ENCODE measurements at regions not wholly inside any gene's neighbourhood (a gene's known extent, or its start where the extent isn't known, plus 50 kb on each side); places are given as distances from the start of the nearest gene placed in this dataset.
A peak's percentile ranks its signal among the peaks of the same experiment; 100 is the strongest.

GRCh38 chr6:26300359-26300758 is 64.6 kb upstream of the BTN3A2 start:
- Histone ChIP-seq H3K36me3 (ENCODE audit: control insufficient read depth in 2 of 2, insufficient read depth in 2 of 2, low read length in 1 of 2) (no peaks in the 10 kb centered on the region), H3K27me3 (ENCODE audit: control insufficient read depth in 2 of 2, insufficient read depth in 1 of 2, low read length in 1 of 2) (no peaks in the 10 kb centered on the region), H3K9me3 (ENCODE audit: control insufficient read depth in 2 of 2, insufficient read depth in 1 of 2, low read length in 1 of 2) (no peaks in the 10 kb centered on the region), H3K4me1 (ENCODE audit: control insufficient read depth in 2 of 2, insufficient read depth in 2 of 2, low read length in 2 of 2) (no peaks in the 10 kb centered on the region), H3K4me3 (ENCODE audit: low read length in 2 of 2) (no peak overlapping the region), H3K27ac (ENCODE audit: low read depth in 1 of 2, low read length in 1 of 2) (no peak overlapping the region)
- no peak for DNase-seq (ENCODE audit: low read depth in 6 of 9, low spot score in 9 of 9)

- H3K4me1 ChIP-seq (ENCODE audit: control insufficient read depth in 2 of 2, insufficient read depth in 2 of 2, low read length in 2 of 2): peaks cover 2% of the 10 kb centered on the region in 2 donors
- no peak for DNase-seq (ENCODE audit: low read depth in 6 of 9, low spot score in 9 of 9)
- no peaks in the 10 kb centered on the region for H3K9me3 ChIP-seq (ENCODE audit: control insufficient read depth in 2 of 2, insufficient read depth in 1 of 2, low read length in 1 of 2)
- no peak overlapping the region for H3K27ac ChIP-seq (ENCODE audit: low read depth in 1 of 2, low read length in 1 of 2)
- no peaks in the 10 kb centered on the region for H3K27me3 ChIP-seq (ENCODE audit: control insufficient read depth in 2 of 2, insufficient read depth in 1 of 2, low read length in 1 of 2)
- no peaks in the 10 kb centered on the region for H3K36me3 ChIP-seq (ENCODE audit: control insufficient read depth in 2 of 2, insufficient read depth in 2 of 2, low read length in 1 of 2)
- H3K4me3 ChIP-seq (ENCODE audit: low read length in 2 of 2): no peak overlapping the region
These were observed 64.2 kb upstream of the BTN3A2 start for GRCh38 chr6:26300828-26301227.

GRCh38 chr6:26301638-26302037 is 63.4 kb upstream of the BTN3A2 start:
- H3K27me3 ChIP-seq (ENCODE audit: control insufficient read depth in 2 of 2, insufficient read depth in 1 of 2, low read length in 1 of 2): no peaks in the 10 kb centered on the region
- no peak overlapping the region for H3K4me3 ChIP-seq (ENCODE audit: low read length in 2 of 2)
- peaks cover 3 to 4% of the 10 kb centered on the region in 2 donors for H3K4me1 ChIP-seq (ENCODE audit: control insufficient read depth in 2 of 2, insufficient read depth in 2 of 2, low read length in 2 of 2)

GRCh38 chr6:26302941-26303559 is 61.9 kb upstream of the BTN3A2 start:
- no peaks in the 10 kb centered on the region for H3K9me3 ChIP-seq (ENCODE audit: control insufficient read depth in 2 of 2, insufficient read depth in 1 of 2, low read length in 1 of 2)
- H3K27ac ChIP-seq (ENCODE audit: low read depth in 1 of 2, low read length in 1 of 2): no peak overlapping the region
- H3K27me3 ChIP-seq (ENCODE audit: control insufficient read depth in 2 of 2, insufficient read depth in 1 of 2, low read length in 1 of 2): no peaks in the 10 kb centered on the region
- H3K4me1 ChIP-seq (ENCODE audit: control insufficient read depth in 2 of 2, insufficient read depth in 2 of 2, low read length in 2 of 2): peaks cover 3 to 4% of the 10 kb centered on the region in 2 donors
- DNase-seq (ENCODE audit: low read depth in 6 of 9, low spot score in 9 of 9): no peak
- H3K36me3 ChIP-seq (ENCODE audit: control insufficient read depth in 2 of 2, insufficient read depth in 2 of 2, low read length in 1 of 2): no peaks in the 10 kb centered on the region
- WGBS: 98% methylated on average over 1 of the region's 1 CpG
- no peak overlapping the region for H3K4me3 ChIP-seq (ENCODE audit: low read length in 2 of 2)

More at GRCh38 chr6:26301638-26302037, 63.4 kb upstream of the BTN3A2 start:
- Histone ChIP-seq H3K9me3 (ENCODE audit: control insufficient read depth in 2 of 2, insufficient read depth in 1 of 2, low read length in 1 of 2) (no peaks in the 10 kb centered on the region), H3K27ac (ENCODE audit: low read depth in 1 of 2, low read length in 1 of 2) (no peak overlapping the region), H3K36me3 (ENCODE audit: control insufficient read depth in 2 of 2, insufficient read depth in 2 of 2, low read length in 1 of 2) (no peaks in the 10 kb centered on the region)
- DNase-seq (ENCODE audit: low read depth in 6 of 9, low spot score in 9 of 9): no peak

- H3K27me3 ChIP-seq (ENCODE audit: control insufficient read depth in 2 of 2, insufficient read depth in 1 of 2, low read length in 1 of 2): no peaks in the 10 kb centered on the region
- no peaks in the 10 kb centered on the region for H3K9me3 ChIP-seq (ENCODE audit: control insufficient read depth in 2 of 2, insufficient read depth in 1 of 2, low read length in 1 of 2)
- peak in 1 of 9 donors; percentile 22 for DNase-seq (ENCODE audit: low read depth in 6 of 9, low spot score in 9 of 9)
- 37% methylated on average over 3 of the region's 3 CpGs for WGBS
- H3K27ac ChIP-seq (ENCODE audit: low read depth in 1 of 2, low read length in 1 of 2): peak overlapping the region; percentile 77 to 81
- no peaks in the 10 kb centered on the region for H3K36me3 ChIP-seq (ENCODE audit: control insufficient read depth in 2 of 2, insufficient read depth in 2 of 2, low read length in 1 of 2)
- H3K4me3 ChIP-seq (ENCODE audit: low read length in 2 of 2): peak overlapping the region; percentile 48 to 54
- peaks cover 3 to 4% of the 10 kb centered on the region in 2 donors for H3K4me1 ChIP-seq (ENCODE audit: control insufficient read depth in 2 of 2, insufficient read depth in 2 of 2, low read length in 2 of 2)
These were observed 60.7 kb upstream of the BTN3A2 start for GRCh38 chr6:26304213-26304796.

GRCh38 chr6:26304797-26305640 is 60.0 kb upstream of the BTN3A2 start:
- Histone ChIP-seq H3K4me1 (ENCODE audit: control insufficient read depth in 2 of 2, insufficient read depth in 2 of 2, low read length in 2 of 2) (peaks cover 3 to 4% of the 10 kb centered on the region in 2 donors), H3K36me3 (ENCODE audit: control insufficient read depth in 2 of 2, insufficient read depth in 2 of 2, low read length in 1 of 2) (no peaks in the 10 kb centered on the region), H3K27ac (ENCODE audit: low read depth in 1 of 2, low read length in 1 of 2) (peak overlapping the region; percentile 77 to 81), H3K9me3 (ENCODE audit: control insufficient read depth in 2 of 2, insufficient read depth in 1 of 2, low read length in 1 of 2) (no peaks in the 10 kb centered on the region), H3K27me3 (ENCODE audit: control insufficient read depth in 2 of 2, insufficient read depth in 1 of 2, low read length in 1 of 2) (no peaks in the 10 kb centered on the region), H3K4me3 (ENCODE audit: low read length in 2 of 2) (peak overlapping the region; percentile 48 to 54)
- peak in 4 of 9 donors; percentile 24 to 75 (median 41) for DNase-seq (ENCODE audit: low read depth in 6 of 9, low spot score in 9 of 9)
- WGBS: 9% methylated on average over 29 of the region's 29 CpGs

GRCh38 chr6:26305641-26305969 is 59.4 kb upstream of the BTN3A2 start:
- Histone ChIP-seq H3K4me3 (ENCODE audit: low read length in 2 of 2) (peak overlapping the region; percentile 48 to 54), H3K4me1 (ENCODE audit: control insufficient read depth in 2 of 2, insufficient read depth in 2 of 2, low read length in 2 of 2) (peaks cover 3 to 4% of the 10 kb centered on the region in 2 donors), H3K9me3 (ENCODE audit: control insufficient read depth in 2 of 2, insufficient read depth in 1 of 2, low read length in 1 of 2) (no peaks in the 10 kb centered on the region), H3K27ac (ENCODE audit: low read depth in 1 of 2, low read length in 1 of 2) (peak overlapping the region in 1 of 2 donors; percentile 32), H3K36me3 (ENCODE audit: control insufficient read depth in 2 of 2, insufficient read depth in 2 of 2, low read length in 1 of 2) (no peaks in the 10 kb centered on the region), H3K27me3 (ENCODE audit: control insufficient read depth in 2 of 2, insufficient read depth in 1 of 2, low read length in 1 of 2) (no peaks in the 10 kb centered on the region)
- no peak for DNase-seq (ENCODE audit: low read depth in 6 of 9, low spot score in 9 of 9)
- 58% methylated on average over 3 of the region's 3 CpGs for WGBS

- H3K4me1 ChIP-seq (ENCODE audit: control insufficient read depth in 2 of 2, insufficient read depth in 2 of 2, low read length in 2 of 2): peaks cover 4% of the 10 kb centered on the region in 2 donors
- no peak for DNase-seq (ENCODE audit: low read depth in 6 of 9, low spot score in 9 of 9)
- no peaks in the 10 kb centered on the region for H3K36me3 ChIP-seq (ENCODE audit: control insufficient read depth in 2 of 2, insufficient read depth in 2 of 2, low read length in 1 of 2)
- H3K27me3 ChIP-seq (ENCODE audit: control insufficient read depth in 2 of 2, insufficient read depth in 1 of 2, low read length in 1 of 2): peaks cover 0 to 5% of the 10 kb centered on the region in 2 donors
- H3K9me3 ChIP-seq (ENCODE audit: control insufficient read depth in 2 of 2, insufficient read depth in 1 of 2, low read length in 1 of 2): no peaks in the 10 kb centered on the region
- no peak overlapping the region for H3K4me3 ChIP-seq (ENCODE audit: low read length in 2 of 2)
- over 99% methylated on average over 3 of the region's 3 CpGs for WGBS
- H3K27ac ChIP-seq (ENCODE audit: low read depth in 1 of 2, low read length in 1 of 2): no peak overlapping the region
These were observed 58.8 kb upstream of the BTN3A2 start for GRCh38 chr6:26306232-26306631.

GRCh38 chr6:26307850-26308249 is 57.1 kb upstream of the BTN3A2 start:
- Histone ChIP-seq H3K4me1 (ENCODE audit: control insufficient read depth in 2 of 2, insufficient read depth in 2 of 2, low read length in 2 of 2) (peaks cover 4 to 12% of the 10 kb centered on the region in 2 donors), H3K27me3 (ENCODE audit: control insufficient read depth in 2 of 2, insufficient read depth in 1 of 2, low read length in 1 of 2) (peaks cover 0 to 14% of the 10 kb centered on the region in 2 donors), H3K36me3 (ENCODE audit: control insufficient read depth in 2 of 2, insufficient read depth in 2 of 2, low read length in 1 of 2) (no peaks in the 10 kb centered on the region), H3K27ac (ENCODE audit: low read depth in 1 of 2, low read length in 1 of 2) (no peak overlapping the region), H3K9me3 (ENCODE audit: control insufficient read depth in 2 of 2, insufficient read depth in 1 of 2, low read length in 1 of 2) (no peaks in the 10 kb centered on the region), H3K4me3 (ENCODE audit: low read length in 2 of 2) (no peak overlapping the region)
- DNase-seq (ENCODE audit: low read depth in 6 of 9, low spot score in 9 of 9): no peak
